ENCODE measurements at regions not wholly inside any gene's neighbourhood (a gene's known extent, or its start where the extent isn't known, plus 50 kb on each side); places are given as distances from the start of the nearest gene placed in this dataset.

- H3K9ac ChIP-seq (ENCODE audit: low read length) = no peak overlapping the region
- no peaks in the 10 kb centered on the region for H3K9me3 ChIP-seq (replicated peaks; ENCODE audit: insufficient read depth, low read length)
- no peak overlapping the region for H2AFZ ChIP-seq (ENCODE audit: low read length)
- H3K4me1 ChIP-seq (ENCODE audit: low read length) = no peaks in the 10 kb centered on the region
- DNase-seq = no peak
- H3K4me2 ChIP-seq (ENCODE audit: low read depth, low read length) = no peak overlapping the region
- H3K9me2 ChIP-seq (replicated peaks; ENCODE audit: insufficient read depth, low read length) = no peaks in the 10 kb centered on the region
- H3K27ac ChIP-seq (ENCODE audit: low read length) = no peak overlapping the region
- H4K20me1 ChIP-seq (ENCODE audit: insufficient read depth, low read length) = no peaks in the 10 kb centered on the region
- no peak for TF ChIP-seq CTCF (IDR thresholded peaks at IDR 0.05; ENCODE audit: low read length)
- TF ChIP-seq EZH2phosphoT487 (IDR thresholded peaks at IDR 0.05; ENCODE audit: low read length) = no peak
- TF ChIP-seq EZH2 (optimal IDR thresholded peaks at IDR 0.05; ENCODE audit: low read depth, low read length) = no peak
- H3K79me2 ChIP-seq (ENCODE audit: low read length) = no peaks in the 10 kb centered on the region
- no peak overlapping the region for H3K4me3 ChIP-seq (ENCODE audit: low read length)
- no peaks in the 10 kb centered on the region for H3F3A ChIP-seq (ENCODE audit: insufficient read depth, low read length)
- peaks cover 34% of the 10 kb centered on the region for H3K27me3 ChIP-seq (replicated peaks; ENCODE audit: insufficient read depth, low read length)
- no peaks in the 10 kb centered on the region for H3K36me3 ChIP-seq (replicated peaks; ENCODE audit: insufficient read depth, low read length)
Measured at GRCh38 chr19:30161770-30162169, 210.4 kb upstream of the ZNF536 start.

DNA sequence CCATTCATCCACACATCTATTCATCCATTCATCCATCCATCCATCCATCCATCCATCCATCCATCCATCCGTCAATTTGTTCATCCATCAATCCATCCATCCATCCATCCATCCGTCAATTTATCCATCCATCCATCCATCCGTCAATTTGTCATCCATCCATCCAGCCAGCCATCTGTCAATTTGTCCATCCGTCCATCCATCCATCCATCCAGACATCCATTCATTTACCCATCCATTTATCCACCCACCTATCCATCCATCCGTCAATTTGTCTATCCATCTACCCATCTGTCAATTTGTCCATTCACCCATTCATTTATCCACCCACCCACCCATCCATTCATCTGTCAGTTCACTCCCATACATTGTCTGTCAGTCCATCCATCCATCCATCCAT lies 209.5 kb upstream of the ZNF536 start:
- H3F3A ChIP-seq (ENCODE audit: insufficient read depth, low read length) = no peaks in the 10 kb centered on the region
- no peaks in the 10 kb centered on the region for H3K36me3 ChIP-seq (replicated peaks; ENCODE audit: insufficient read depth, low read length)
- no peaks in the 10 kb centered on the region for H3K9me2 ChIP-seq (replicated peaks; ENCODE audit: insufficient read depth, low read length)
- H3K27ac ChIP-seq (ENCODE audit: low read length) = no peak overlapping the region
- H3K4me1 ChIP-seq (ENCODE audit: low read length) = no peaks in the 10 kb centered on the region
- no peak overlapping the region for H3K4me3 ChIP-seq (ENCODE audit: low read length)
- TF ChIP-seq CTCF (IDR thresholded peaks at IDR 0.05; ENCODE audit: low read length) (no peak), EZH2phosphoT487 (IDR thresholded peaks at IDR 0.05; ENCODE audit: low read length) (no peak), EZH2 (optimal IDR thresholded peaks at IDR 0.05; ENCODE audit: low read depth, low read length) (no peak)
- no peaks in the 10 kb centered on the region for H3K79me2 ChIP-seq (ENCODE audit: low read length)
- DNase-seq = no peak
- H2AFZ ChIP-seq (ENCODE audit: low read length) = no peak overlapping the region
- H3K27me3 ChIP-seq (replicated peaks; ENCODE audit: insufficient read depth, low read length) = peaks cover 40% of the 10 kb centered on the region
- H3K4me2 ChIP-seq (ENCODE audit: low read depth, low read length) = no peak overlapping the region
- H3K9me3 ChIP-seq (replicated peaks; ENCODE audit: insufficient read depth, low read length) = no peaks in the 10 kb centered on the region
- no peaks in the 10 kb centered on the region for H4K20me1 ChIP-seq (ENCODE audit: insufficient read depth, low read length)
- H3K9ac ChIP-seq (ENCODE audit: low read length) = no peak overlapping the region

GRCh38 chr19:30163663-30164062 lies 208.5 kb upstream of the ZNF536 start:
- Histone ChIP-seq H3K27me3 (replicated peaks; ENCODE audit: insufficient read depth, low read length) (peaks cover 40% of the 10 kb centered on the region), H3K4me2 (ENCODE audit: low read depth, low read length) (no peak overlapping the region)
- DNase-seq = no peak

More at GRCh38 chr19:30163663-30164062, 208.5 kb upstream of the ZNF536 start:
- Histone ChIP-seq H4K20me1 (ENCODE audit: insufficient read depth, low read length) (no peaks in the 10 kb centered on the region), H3F3A (ENCODE audit: insufficient read depth, low read length) (no peaks in the 10 kb centered on the region), H3K9ac (ENCODE audit: low read length) (no peak overlapping the region), H3K4me1 (ENCODE audit: low read length) (no peaks in the 10 kb centered on the region), H3K9me2 (replicated peaks; ENCODE audit: insufficient read depth, low read length) (no peaks in the 10 kb centered on the region), H3K36me3 (replicated peaks; ENCODE audit: insufficient read depth, low read length) (no peaks in the 10 kb centered on the region), H3K79me2 (ENCODE audit: low read length) (no peaks in the 10 kb centered on the region), H3K27ac (ENCODE audit: low read length) (no peak overlapping the region), H3K4me3 (ENCODE audit: low read length) (no peak overlapping the region), H3K9me3 (replicated peaks; ENCODE audit: insufficient read depth, low read length) (no peaks in the 10 kb centered on the region), H2AFZ (ENCODE audit: low read length) (no peak overlapping the region)
- TF ChIP-seq EZH2 (optimal IDR thresholded peaks at IDR 0.05; ENCODE audit: low read depth, low read length) (no peak), EZH2phosphoT487 (IDR thresholded peaks at IDR 0.05; ENCODE audit: low read length) (no peak), CTCF (IDR thresholded peaks at IDR 0.05; ENCODE audit: low read length) (no peak)

All from MM.1S (cell line).